T follicular helper cell (primary cell): ENCODE measurements at regions not wholly inside any gene's neighbourhood (a gene's known extent, or its start where the extent isn't known, plus 50 kb on each side); places are given as distances from the start of the nearest gene placed in this dataset.

Experiments
- DNase-seq: peaks from one replicate; pipeline ENCODE4 v3.0.0-alpha.2; 2020; ENCODE audit warnings: low read depth

DNA sequence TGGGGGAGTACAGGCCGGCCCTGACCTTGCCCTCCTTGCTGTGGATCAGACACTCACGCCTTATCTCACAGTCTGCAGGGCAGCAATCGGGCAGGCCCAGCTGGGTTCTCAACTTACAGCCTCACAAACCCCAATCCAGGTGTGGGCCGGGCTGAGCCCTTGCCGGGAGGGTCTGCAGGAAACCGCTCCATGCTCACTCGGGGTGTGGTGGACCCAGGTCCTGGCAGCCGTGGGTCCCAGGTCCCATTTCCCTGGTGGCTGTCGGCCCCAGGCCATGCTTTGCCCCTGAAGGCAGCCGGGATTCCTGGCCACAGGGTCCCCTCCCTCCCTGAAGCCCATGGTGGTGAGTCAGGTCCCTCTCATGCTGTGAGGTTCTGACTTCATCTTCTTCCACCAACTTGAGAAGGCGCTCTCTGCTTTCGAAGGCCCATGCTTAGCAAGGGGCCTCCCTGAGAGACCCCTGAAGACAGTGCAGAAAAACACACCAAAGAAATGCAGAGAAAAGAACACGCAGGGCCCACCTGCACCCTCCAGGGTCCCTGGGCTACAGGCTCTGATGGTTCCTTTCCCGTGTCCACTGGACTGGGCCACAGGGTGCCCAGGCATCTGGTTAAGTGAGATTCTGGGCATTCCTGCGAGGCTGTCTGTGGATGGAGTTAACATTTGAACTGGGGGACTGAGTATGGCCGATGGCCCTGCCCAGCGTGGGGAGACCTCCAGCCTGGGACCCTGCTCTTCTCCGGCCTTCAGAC, 588.2 kb downstream of the BRD1 start:
- no peak for DNase-seq

DNA sequence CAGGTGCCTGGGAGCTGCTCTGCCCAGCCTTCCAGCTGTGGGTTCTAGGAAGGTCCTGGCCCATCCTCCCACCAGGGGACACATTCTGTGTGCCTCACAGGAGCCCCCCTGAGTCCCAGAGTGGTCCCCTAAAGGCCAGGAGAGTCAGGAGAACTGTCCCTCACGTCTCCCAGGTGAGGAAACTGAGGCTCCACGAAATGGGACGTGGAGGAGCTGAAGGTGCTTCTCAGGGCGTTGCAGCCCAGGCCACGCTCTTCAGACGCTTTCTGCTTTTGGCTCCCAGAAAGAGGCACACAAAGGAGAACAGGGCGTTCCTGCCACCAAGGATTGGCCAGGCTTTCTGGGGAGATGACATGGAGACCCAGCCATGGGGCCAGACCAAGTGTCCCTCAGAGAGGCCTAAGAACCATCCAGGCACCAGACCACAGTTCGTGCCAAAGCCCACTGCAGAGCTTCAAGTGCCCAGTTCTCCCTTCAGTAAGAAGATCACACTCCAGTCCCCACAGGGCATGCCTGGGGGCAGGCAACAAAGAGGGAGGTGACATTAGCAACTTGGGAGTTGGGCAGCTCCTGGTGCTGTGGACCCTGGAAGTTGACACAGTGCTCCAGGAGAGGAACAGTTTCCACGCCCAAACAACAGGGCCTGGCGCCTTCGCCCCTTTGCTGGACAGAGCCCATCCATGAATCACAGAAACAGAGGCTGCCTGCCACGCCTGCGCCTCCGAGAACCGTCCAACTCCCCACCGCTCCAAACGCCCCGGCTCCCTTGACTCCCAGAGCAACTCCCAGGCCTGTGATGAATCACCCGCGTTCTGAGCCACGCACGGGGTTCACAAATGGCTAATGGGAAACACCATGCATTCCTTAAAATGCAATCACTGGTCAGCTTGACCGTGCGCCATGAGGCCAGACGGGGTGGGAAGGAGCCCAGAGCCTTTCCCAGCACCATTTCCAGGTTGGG, 589.2 kb downstream of the BRD1 start:
- DNase-seq: no peak

DNA sequence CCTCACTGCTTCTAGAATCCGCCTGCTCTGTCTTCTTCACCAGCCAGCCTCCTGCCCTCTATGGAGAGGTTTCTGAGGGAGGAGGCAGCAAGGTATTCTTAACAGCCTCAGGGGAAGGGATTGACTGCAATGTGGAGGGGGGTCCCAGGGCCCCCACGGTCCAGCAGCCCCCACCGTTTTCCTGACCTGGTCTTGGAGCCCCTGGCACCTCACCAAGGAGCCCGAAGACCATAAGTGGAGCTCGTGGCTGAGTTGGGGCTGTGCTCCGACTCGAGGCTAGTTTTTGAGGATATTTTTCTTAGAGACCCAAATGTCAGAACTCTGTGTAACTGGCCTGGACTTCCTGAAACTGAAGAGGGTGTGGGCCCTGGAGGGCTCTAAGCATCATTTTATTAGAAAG, 590.0 kb downstream of the BRD1 start:
- no peak for DNase-seq

DNA sequence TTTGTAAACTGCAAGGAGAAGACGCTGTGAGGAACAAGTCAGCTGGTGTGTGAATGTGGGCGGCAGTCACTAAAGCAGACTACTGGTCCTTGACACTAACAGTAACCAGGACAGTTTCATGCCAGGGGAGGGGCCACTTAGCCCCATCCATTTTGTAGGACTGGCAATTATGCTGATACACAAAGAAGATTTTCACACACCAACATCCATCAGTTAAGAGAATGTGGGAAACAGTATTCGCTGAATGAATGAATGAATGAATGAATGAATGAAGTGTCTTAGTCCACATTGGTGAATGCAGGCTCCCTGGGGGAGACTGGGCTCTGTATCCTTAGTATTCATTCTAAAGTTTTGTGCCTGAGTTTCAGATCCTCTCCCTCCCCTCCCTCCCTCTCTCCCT, 590.4 kb downstream of the BRD1 start:
- DNase-seq: no peak

DNA sequence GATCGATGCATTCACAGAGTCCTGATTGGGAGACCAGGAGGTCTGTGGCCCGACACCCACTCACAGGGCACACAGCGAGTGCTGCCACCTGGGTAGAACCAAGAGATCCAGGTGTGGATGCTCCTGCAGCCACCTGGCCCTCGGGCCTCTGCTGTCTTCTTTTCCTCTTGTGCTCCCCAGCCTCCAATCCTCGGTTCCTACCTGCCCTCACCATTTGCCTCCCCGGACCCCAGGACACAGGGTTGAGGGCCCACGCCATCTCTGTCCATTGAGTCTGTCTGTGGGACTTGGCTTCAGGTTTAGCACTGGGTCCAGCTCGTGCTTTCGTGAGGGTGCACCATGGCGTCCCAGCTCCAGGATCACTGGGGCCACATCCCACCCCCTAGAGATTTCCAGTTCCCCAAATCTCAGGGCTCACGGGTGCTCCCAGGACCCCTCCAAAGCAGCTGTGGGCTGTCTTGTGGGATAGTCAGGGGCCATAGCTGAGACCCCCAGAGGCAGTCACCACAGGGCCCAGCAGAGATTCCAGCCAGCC, 591.1 kb downstream of the BRD1 start:
- no peak for DNase-seq

DNA sequence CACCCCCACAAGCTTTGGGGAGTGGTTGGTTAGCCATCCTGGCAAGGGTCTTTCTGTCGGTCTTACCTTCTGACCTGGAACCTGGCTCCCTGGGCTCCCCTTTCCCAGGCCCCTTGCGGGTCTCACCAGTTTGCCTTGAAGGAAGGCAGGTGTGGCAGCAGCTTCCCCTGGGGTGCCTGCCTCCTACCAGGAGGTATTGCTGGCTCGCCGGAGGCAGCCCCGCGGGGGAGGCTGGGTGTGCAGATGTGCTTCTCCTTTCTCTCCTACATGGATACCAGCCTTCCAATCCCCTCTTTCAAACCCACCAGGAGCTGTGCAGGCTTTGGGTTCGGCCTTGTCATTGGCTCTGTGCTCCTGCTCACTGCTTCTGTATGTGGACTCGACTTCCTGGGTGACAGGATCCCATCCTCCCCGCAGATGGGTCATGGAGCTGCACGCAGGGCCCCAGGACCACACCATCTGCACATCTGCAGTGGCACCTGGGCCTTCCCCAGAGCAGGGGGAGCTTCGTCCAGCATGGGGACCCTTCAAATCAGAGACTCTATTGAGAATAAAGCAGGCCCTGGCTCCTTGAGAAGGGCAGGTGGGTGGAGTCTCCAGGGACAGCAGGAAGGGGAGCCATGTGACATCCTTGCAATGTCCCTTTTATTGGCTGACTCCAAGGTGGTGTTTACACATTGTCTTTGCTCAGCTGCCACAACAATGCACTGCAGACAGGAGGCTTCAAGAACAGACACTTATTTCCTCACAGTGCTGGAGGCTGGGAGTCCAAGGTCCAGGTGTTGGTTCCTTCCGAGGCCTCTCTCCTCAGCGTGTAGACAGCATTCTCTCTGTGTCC, 592.0 kb downstream of the BRD1 start:
- no peak for DNase-seq

DNA sequence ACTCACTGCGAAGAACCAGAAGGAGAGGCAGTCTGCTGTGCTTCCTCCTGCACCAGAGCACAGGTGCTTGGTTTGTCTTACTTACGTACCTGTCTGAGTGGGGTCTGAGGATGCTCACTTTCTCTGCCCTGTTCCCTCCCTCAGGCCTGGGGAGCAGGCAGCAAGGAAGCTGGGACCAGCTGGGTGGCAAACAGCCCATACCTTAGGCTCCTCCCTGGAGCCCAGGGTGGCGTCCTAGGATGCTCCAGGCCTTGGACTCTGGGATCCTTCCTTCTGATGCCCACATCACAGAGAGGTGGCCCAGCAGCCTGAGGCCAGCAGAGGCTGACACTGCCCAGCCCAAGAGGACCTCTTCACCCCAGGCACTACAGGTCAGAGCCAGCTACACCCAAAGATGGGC, 593.2 kb downstream of the BRD1 start:
- DNase-seq: no peak

DNA sequence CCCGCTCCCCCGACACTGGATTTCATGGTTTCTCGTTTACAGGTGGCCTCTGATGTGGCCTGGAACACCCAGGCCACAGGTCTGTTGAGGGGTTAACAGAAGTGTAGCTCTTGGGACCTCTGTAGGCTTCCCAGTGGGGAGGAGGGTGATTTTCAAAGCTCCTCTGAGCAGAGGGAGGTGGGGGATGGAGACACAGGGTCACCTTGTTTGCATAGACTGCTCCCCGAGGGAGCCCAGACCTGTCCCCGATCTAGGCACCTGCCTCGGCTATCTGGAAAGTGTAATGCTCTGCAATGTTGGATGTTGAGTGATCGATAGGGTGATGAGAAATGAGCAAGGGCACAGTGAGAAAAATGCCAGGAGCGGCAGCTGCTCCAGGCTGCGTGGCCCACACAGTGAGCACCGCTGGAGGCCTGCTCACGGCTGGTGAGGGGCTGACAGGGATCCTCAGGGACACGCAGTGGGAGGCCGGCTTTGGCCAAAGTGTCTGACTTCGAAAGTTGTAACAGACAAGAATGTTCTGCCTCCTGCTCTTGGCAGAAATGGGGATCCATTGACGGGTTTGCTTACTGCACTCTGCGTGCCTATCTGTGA, 594.1 kb downstream of the BRD1 start:
- no peak for DNase-seq

DNA sequence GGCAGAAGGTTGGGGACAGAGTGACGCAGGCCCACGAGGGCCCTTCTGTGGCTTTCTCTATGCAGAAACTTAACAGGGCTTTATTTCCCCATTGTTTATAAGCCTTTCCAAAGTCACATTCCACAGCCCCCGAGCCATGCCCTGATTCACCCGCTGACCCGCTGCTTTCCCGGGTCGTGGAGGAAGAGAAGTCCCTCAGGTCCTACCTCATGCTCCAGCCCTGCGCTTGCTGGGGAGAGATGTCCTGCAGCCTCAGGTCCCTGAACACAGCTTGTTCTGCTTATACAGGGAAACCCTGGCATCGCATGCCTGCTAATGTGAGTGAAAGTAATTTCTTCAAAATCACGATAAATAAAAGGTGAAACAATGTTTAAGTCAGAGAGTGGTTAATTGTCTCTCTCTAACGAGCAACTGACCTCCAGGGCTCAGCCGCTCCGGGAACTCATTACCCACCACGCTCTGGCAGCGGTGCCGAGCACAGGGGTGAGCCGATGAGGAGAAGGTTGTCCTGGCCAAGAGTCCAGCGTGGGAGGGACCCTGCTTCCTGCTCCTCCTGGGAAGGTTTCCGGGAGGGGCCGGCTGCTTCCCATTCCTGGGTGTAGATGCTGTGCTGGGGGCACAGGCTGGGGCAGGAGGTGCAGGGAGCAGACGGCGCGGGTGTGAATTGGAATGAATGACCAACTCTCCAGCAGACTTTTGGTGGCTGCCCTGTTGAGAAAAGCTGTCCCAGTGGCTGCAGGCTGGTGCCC, 595.2 kb downstream of the BRD1 start:
- DNase-seq: no peak

DNA sequence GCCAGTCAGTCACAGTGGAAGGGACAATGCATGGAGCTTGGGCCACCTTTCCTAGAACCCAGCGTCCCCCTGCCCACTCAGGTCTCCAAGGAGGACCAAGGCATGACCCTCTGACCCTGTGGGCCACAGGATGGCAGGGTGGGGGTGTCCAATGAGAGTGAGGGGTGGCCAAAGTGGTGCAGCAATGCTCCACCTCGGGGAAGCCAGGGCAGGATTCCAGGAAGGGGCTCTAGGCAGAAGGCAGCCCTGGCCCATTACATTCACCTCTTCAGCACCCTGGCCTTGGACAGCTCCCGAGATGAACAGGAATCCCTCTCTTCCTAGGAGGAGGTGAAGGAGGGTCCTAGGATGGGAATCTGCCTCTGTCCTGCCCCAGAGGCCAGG, 597.5 kb downstream of the BRD1 start:
- DNase-seq: no peak

DNA sequence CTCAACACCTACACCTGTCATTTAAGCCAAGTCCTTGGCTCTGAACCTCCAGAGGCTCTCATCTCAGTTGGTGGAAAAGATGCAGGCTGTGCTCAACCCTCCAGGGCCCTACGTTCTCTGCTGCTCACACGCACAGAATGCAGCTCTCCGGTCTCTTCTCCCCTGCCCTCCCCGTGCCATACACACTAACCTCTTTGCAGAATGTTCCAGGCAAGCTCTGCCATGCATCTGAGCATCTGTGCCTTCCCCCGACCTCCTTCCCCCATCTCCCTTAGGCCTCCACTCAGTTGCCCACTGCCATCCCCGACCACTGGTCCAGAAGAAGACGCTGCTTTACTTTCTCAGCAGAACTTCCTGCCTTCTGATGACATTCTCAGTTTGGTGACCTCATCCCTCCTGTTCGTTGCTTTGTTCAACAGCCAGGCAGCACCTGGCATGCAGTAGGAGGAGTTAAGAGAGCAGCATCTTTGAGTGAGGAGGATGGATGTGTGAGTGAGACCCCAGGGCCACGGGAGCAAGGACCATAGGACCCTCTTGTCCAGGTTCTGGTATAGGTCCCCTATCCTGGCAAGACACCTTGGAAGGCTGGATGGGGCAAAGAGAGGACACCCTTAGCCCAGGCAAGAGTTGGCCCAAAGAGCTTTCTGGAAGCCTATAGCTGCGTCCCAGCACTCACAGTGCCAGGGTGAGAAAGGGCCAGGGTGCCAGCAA, 598.0 kb downstream of the BRD1 start:
- DNase-seq: no peak

DNA sequence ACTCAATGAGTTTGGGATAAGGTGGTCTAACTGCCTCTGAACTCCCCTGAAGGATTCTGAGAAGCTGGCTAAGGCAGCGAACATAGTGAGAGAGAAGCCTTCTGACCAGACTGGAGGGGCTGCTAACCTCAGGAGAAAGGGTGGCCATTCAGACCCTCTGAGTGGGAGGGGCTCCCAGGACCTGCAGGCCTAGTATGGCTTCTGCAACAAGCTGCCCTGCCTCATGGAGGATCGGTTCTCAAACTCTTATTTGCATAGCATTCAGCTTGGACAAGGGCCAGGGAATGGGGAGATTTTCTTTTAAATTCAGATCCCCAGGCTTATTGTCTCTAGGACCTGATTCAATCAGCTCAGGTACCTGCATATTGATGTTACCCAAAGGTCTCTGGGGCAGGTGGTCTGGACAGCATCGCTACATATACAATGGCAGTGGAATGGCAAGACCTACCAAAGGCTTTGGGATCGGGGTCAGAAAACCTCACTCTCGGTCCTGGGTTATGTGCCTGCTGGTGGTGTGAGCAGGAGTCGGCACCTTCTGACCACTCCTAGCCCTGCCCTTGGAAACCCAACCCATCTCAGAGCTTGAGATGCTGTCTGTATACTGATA, 599.1 kb downstream of the BRD1 start:
- DNase-seq: no peak

DNA sequence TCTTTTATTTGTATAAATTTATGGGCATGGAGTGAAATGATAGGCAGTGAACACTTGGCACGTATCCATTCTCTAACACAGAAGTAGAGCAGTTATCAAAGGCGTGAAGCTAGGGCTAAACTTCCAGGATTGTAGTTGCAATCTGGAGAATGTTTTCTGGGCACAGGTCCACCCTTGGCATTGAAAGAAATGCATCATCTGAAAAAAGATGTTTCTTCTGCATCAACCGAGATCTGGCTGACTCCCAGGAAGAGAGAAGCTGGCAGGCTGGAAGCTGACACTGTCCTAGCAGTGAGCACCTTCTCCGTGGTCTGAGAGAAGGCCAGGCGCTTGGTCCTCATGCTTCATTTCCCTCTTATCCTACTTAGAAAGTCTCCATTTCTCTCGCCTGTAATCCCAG, 600.0 kb downstream of the BRD1 start:
- DNase-seq: no peak

DNA sequence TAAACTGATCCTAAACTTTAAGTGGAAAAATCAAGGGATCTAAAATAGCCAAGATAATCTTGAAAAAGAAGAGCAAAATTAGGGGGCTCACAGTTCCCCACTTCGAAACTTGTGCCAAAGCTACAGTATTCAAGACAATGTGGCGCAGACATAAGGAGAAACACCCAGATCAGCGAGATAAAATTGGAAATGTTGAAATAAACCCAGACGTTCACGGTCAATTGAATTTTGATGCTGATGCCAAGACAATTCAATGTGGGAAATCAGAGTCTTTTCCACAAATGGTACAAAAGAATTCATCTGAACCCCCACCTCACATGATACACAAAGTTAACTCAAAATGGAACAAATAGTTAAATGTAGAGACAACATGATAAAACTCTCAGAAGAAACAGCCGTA, 601.6 kb downstream of the BRD1 start:
- no peak for DNase-seq

DNA sequence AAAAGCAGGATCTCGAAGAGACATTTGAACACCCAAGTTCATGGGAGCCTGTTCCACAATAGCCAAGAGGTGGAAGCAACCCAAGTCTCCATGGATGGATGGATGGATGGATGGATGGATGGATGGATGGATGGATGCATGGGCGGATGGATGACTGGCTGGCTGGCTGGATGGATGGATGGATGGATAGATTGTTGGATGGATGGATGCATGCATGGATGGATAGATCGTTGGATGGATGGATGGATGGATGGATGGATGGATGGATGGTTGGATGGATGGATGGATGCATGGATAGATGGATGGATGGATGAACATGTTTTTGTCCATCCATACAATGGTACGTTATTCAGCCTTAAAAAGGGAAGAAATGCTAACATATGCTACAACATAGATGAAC, 603.4 kb downstream of the BRD1 start:
- no peak for DNase-seq

DNA sequence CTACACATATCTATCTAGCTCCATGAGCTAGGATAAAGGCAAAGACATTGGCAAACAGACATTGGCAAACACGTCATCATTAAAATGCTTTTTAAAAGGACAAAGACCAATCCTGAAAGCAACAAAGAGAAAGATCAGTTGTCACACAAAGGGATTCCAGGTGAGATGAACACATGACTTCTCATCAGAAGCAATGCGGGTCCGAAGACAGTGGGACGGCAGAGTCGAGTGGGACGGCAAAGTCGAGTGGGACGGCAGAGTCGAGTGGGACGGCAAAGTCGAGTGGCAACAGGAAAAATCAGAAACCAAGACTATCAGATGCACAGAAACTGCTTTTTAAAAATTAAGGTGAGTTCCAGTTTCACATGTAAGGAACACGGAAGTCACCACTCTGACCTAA, 609.5 kb downstream of the BRD1 start:
- DNase-seq: no peak

DNA sequence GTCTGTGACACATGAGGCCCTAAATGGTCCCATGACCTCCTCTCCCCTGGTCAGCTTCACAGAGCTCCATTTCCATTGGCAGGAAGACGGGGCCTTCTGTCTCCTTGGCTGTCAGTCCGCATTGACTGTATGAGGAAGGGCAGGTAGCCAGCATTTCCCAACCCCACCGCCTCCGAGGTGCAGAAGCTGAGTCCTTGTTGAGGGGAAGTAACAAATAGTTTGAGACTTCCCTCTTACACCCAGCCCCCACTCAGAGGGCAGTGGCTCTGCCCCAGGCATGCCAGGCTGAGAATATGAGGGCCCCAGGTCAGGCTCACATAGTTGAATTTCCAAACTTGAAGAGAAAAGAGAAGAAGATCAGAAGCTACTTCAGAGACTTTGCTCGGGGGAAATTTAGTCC, 611.1 kb downstream of the BRD1 start:
- DNase-seq: no peak

DNA sequence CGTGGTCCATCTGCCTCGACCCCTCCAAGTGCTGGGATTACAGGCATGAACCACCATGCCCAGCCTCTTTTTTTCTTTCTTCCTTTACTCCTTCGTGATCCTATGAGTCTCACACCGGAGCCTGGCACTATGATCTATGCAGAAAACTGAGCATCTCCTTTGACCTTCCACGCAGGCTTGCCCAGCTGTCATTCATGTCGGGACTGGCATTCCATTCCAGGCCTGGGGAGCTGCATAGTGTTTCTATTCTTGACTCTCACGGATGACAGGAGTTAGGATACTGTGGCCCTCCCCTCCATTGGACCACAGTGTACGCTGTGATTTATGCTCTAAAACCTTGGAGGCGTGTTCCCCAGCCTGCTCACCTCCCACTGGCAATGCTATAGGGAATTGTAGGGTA, 611.8 kb downstream of the BRD1 start:
- no peak for DNase-seq

DNA sequence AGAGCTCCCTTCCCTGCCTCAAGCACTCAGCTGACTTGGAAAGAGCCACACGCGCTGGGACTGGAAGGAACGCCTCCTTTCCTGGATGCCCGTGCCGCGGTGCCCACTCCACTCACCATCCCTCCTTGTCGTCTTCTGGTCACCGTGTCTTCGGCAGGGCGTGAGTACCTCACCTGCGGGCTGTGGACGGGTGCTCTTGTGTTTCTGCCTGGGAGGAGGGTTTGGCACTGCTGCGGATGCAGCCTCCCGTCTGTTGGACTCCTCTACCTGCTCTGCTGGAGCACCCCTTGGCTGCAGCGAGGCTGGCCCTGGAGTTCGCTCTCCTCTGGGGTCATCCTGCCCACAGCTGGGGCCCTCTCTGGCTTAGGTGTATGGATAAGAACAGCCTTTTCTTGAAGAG, 612.7 kb downstream of the BRD1 start:
- DNase-seq: no peak
